Astrocyte (in vitro differentiated cells and primary cell): ENCODE measurements at regions not wholly inside any gene's neighbourhood (a gene's known extent, or its start where the extent isn't known, plus 50 kb on each side); places are given as distances from the start of the nearest gene placed in this dataset.

Experiments
- DNase-seq: peaks from one replicate; pipeline ENCODE4 v3.0.0-alpha.2; 2010; ENCODE audit warnings: low read depth
- FAIRE-seq: peaks from 2 replicates; lab custom pipeline; 2011; peaks lifted over from hg19 to GRCh38; lab: Jason Lieb, UNC
- H2AFZ ChIP-seq: 2 replicates; pipeline ENCODE4 v1.6.0; 2012; ENCODE audit warnings: low read depth, low read length, inconsistent platforms
- H3K27ac ChIP-seq: 2 replicates; pipeline ENCODE4 v1.5.1; 2011; ENCODE audit warnings: low read depth, low read length, inconsistent platforms
- H3K27me3 ChIP-seq: 2 replicates; pipeline ENCODE4 v1.6.0; 2011; ENCODE audit warnings: low read length, inconsistent platforms; ENCODE audit not compliant: insufficient read depth
- H3K36me3 ChIP-seq: 2 replicates; pipeline ENCODE4 v1.5.1; 2011; ENCODE audit warnings: low read length, inconsistent platforms; ENCODE audit not compliant: insufficient read depth
- H3K4me1 ChIP-seq: 2 replicates; pipeline ENCODE4 v1.5.1; 2011; ENCODE audit warnings: low read length, inconsistent platforms; ENCODE audit not compliant: insufficient read depth
- H3K4me2 ChIP-seq: 2 replicates; pipeline ENCODE4 v1.6.0; 2012; ENCODE audit warnings: low read length, inconsistent platforms
- H3K4me3 ChIP-seq: 2 replicates; pipeline ENCODE4 v1.5.1; 2011; ENCODE audit warnings: low read depth, mild to moderate bottlenecking, low read length, inconsistent platforms; ENCODE audit not compliant: insufficient read depth
- H3K79me2 ChIP-seq: 2 replicates; pipeline ENCODE4 v1.6.0; 2012; ENCODE audit warnings: mild to moderate bottlenecking, low read length, inconsistent platforms; ENCODE audit not compliant: insufficient read depth
- H3K9ac ChIP-seq: 2 replicates; pipeline ENCODE4 v1.6.0; 2012; ENCODE audit warnings: mild to moderate bottlenecking, low read length, inconsistent platforms
- H3K9me3 ChIP-seq: 2 replicates; pipeline ENCODE4 v1.5.1; 2012; ENCODE audit warnings: low read depth, mild to moderate bottlenecking, low read length, inconsistent platforms; ENCODE audit not compliant: insufficient read depth
- H4K20me1 ChIP-seq: 2 replicates; pipeline ENCODE4 v1.6.0; 2012; ENCODE audit warnings: low read length, inconsistent platforms; ENCODE audit not compliant: insufficient read depth
- H3K27ac Mint-ChIP-seq: one replicate; pipeline ENCODE4 v1.8.0; 2021; ENCODE audit warnings: mild to moderate bottlenecking, mixed read lengths; ENCODE audit not compliant: unreplicated experiment
- H3K27me3 Mint-ChIP-seq: one replicate; pipeline ENCODE4 v1.8.0; 2021; ENCODE audit warnings: low read depth, mixed read lengths; ENCODE audit not compliant: unreplicated experiment
- H3K36me3 Mint-ChIP-seq: one replicate; pipeline ENCODE4 v1.8.0; 2021; ENCODE audit warnings: low read depth, mixed read lengths; ENCODE audit not compliant: unreplicated experiment
- H3K4me1 Mint-ChIP-seq: one replicate; pipeline ENCODE4 v1.8.0; 2021; ENCODE audit warnings: low read depth, mixed read lengths; ENCODE audit not compliant: unreplicated experiment
- H3K4me3 Mint-ChIP-seq: one replicate; pipeline ENCODE4 v1.8.0; 2021; ENCODE audit warnings: mild to moderate bottlenecking, moderate library complexity, mixed read lengths; ENCODE audit not compliant: unreplicated experiment
- H3K9me3 Mint-ChIP-seq: one replicate; pipeline ENCODE4 v1.8.0; 2021; ENCODE audit warnings: mild to moderate bottlenecking, mixed read lengths; ENCODE audit not compliant: unreplicated experiment
- CTCF ChIP-seq: IDR thresholded peaks from 2 replicates; pipeline ENCODE4 v1.5.1; 2011; ENCODE audit warnings: low read depth, mild to moderate bottlenecking, inconsistent platforms, low read length, moderate library complexity; ENCODE audit not compliant: insufficient read depth
- EZH2 ChIP-seq: IDR thresholded peaks from 2 replicates; pipeline ENCODE4 v1.6.1; 2012; ENCODE audit warnings: mild to moderate bottlenecking, low read length, inconsistent platforms; ENCODE audit not compliant: insufficient read depth

GRCh38 chr13:86892330-86892729 lies 778.8 kb upstream of the SLITRK5 start:
- no peaks in the 10 kb centered on the region for H3K27me3 Mint-ChIP-seq
- Histone ChIP-seq H3K9me3 (no peaks in the 10 kb centered on the region), H3K4me2 (no peak overlapping the region), H2AFZ (no peak overlapping the region), H3K79me2 (no peaks in the 10 kb centered on the region), H3K27ac (no peak overlapping the region), H4K20me1 (no peaks in the 10 kb centered on the region), H3K27me3 (no peaks in the 10 kb centered on the region), H3K36me3 (no peaks in the 10 kb centered on the region), H3K4me3 (no peak overlapping the region), H3K9ac (no peak overlapping the region), H3K4me1 (no peaks in the 10 kb centered on the region)
- no peak overlapping the region for H3K27ac Mint-ChIP-seq
- TF ChIP-seq CTCF, result no peak
- TF ChIP-seq EZH2, result no peak
- no peaks in the 10 kb centered on the region for H3K9me3 Mint-ChIP-seq
- DNase-seq (peak; percentile 22), FAIRE-seq (no peak)
- peaks cover 7% of the 10 kb centered on the region for H3K4me1 Mint-ChIP-seq
- no peaks in the 10 kb centered on the region for H3K36me3 Mint-ChIP-seq
- no peak overlapping the region for H3K4me3 Mint-ChIP-seq

DNA sequence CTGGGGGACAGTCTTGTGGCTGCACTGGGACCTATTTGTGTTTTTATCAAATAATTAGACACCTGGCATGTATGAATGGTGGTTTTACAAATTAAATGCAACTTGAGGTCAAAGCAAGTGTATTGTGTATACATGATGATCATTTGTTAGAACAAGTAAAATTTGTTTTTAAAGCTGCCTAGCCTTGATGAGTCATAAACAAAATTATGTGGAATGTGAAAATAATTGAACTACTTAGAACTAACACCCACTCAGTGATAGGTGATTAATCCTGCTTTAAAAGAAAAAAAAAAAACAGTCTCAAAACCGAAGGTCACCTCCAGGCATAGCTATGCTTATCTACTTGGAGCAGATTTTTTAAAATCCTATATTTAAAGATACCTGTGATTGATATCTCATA lies 770.3 kb upstream of the SLITRK5 start:
- no peaks in the 10 kb centered on the region for H4K20me1 ChIP-seq
- no peaks in the 10 kb centered on the region for H3K36me3 ChIP-seq
- no peaks in the 10 kb centered on the region for H3K9me3 Mint-ChIP-seq
- no peak overlapping the region for H2AFZ ChIP-seq
- H3K27me3 ChIP-seq, result no peaks in the 10 kb centered on the region
- H3K4me2 ChIP-seq, result no peak overlapping the region
- H3K27ac Mint-ChIP-seq, result no peak overlapping the region
- H3K79me2 ChIP-seq, result no peaks in the 10 kb centered on the region
- H3K9ac ChIP-seq, result no peak overlapping the region
- H3K4me1 Mint-ChIP-seq, result peaks cover 4% of the 10 kb centered on the region
- H3K4me1 ChIP-seq, result no peaks in the 10 kb centered on the region
- no peaks in the 10 kb centered on the region for H3K27me3 Mint-ChIP-seq
- H3K9me3 ChIP-seq, result no peaks in the 10 kb centered on the region
- no peak overlapping the region for H3K4me3 ChIP-seq
- no peak overlapping the region for H3K4me3 Mint-ChIP-seq
- peak; percentile 49 for DNase-seq
- TF ChIP-seq CTCF, result no peak
- TF ChIP-seq EZH2, result no peak
- no peak for FAIRE-seq
- H3K36me3 Mint-ChIP-seq, result no peaks in the 10 kb centered on the region
- H3K27ac ChIP-seq, result no peak overlapping the region

- Histone ChIP-seq H3K9ac (no peak overlapping the region), H3K79me2 (no peaks in the 10 kb centered on the region), H3K36me3 (no peaks in the 10 kb centered on the region), H2AFZ (no peak overlapping the region), H3K4me3 (no peak overlapping the region), H3K27me3 (no peaks in the 10 kb centered on the region), H3K4me1 (no peaks in the 10 kb centered on the region), H3K9me3 (no peaks in the 10 kb centered on the region), H3K4me2 (no peak overlapping the region), H4K20me1 (no peaks in the 10 kb centered on the region), H3K27ac (no peak overlapping the region)
- TF ChIP-seq EZH2 (no peak), CTCF (no peak)
- no peaks in the 10 kb centered on the region for H3K9me3 Mint-ChIP-seq
- H3K36me3 Mint-ChIP-seq, result no peaks in the 10 kb centered on the region
- DNase-seq, result peak; percentile 46
- H3K27ac Mint-ChIP-seq, result peak overlapping the region; percentile 38
- H3K27me3 Mint-ChIP-seq, result no peaks in the 10 kb centered on the region
- H3K4me3 Mint-ChIP-seq, result no peak overlapping the region
- FAIRE-seq, result no peak
- H3K4me1 Mint-ChIP-seq, result peaks cover 19% of the 10 kb centered on the region
Measured at GRCh38 chr13:86906127-86906874, 764.9 kb upstream of the SLITRK5 start.
